ENCODE measurements at regions not wholly inside any gene's neighbourhood (a gene's known extent, or its start where the extent isn't known, plus 50 kb on each side); places are given as distances from the start of the nearest gene placed in this dataset.
"Not testable (repeated sequence)": the region's sequence is repeated elsewhere in the genome, so short reads cannot be mapped to it uniquely, and the experiment has no call there.

- TF ChIP-seq TOX (CRISPR knock-in tag; IDR thresholded peaks at IDR 0.05; ENCODE audit: borderline replicate concordance): no peak
- TF ChIP-seq ZNF8 (CRISPR knock-in tag; IDR thresholded peaks at IDR 0.05): no peak
- TF ChIP-seq PATZ1 (CRISPR knock-in tag; IDR thresholded peaks at IDR 0.05; ENCODE audit: borderline replicate concordance): no peak
- TF ChIP-seq TCF4 (CRISPR knock-in tag; IDR thresholded peaks at IDR 0.05; ENCODE audit: borderline replicate concordance): no peak
- TF ChIP-seq ISL1 (CRISPR knock-in tag; IDR thresholded peaks at IDR 0.05): no peak
- TF ChIP-seq ZNF565 (CRISPR knock-in tag; conservative IDR thresholded peaks at IDR 0.05; ENCODE audit: low read depth): no peak
- no peak for TF ChIP-seq ARNTL (CRISPR knock-in tag; IDR thresholded peaks at IDR 0.05; ENCODE audit: borderline replicate concordance, low read depth)
- no peak for ATAC-seq
These were observed 457.5 kb upstream of the FANCL start for GRCh38 chr2:58698620-58699019.

GRCh38 chr2:58694114-58694513, 453.0 kb upstream of the FANCL start:
- ATAC-seq: not testable (repeated sequence)

- ATAC-seq: not testable (repeated sequence)
These were observed 449.9 kb upstream of the FANCL start for GRCh38 chr2:58691041-58691440.

DNA sequence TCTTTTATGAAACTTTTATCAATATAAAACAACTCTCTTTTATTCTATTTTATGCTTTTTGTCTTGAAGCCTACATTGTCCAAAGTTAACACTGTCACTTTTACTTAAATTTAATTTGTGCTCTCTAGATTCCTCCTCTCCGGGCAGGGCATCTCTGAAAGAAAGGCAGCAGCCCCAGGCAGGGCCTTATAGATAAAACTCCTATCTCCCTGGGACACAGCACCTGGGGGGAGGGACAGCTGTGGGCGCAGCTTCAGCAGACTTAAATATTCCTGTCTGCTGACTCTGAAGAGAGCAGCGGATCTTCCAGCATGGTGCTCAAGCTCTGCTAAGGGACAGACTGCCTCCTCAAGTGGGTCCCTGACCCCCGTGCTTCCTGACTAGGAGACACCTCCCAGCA, 447.7 kb upstream of the FANCL start:
- ATAC-seq: no peak
- TF ChIP-seq, protein P1, sequence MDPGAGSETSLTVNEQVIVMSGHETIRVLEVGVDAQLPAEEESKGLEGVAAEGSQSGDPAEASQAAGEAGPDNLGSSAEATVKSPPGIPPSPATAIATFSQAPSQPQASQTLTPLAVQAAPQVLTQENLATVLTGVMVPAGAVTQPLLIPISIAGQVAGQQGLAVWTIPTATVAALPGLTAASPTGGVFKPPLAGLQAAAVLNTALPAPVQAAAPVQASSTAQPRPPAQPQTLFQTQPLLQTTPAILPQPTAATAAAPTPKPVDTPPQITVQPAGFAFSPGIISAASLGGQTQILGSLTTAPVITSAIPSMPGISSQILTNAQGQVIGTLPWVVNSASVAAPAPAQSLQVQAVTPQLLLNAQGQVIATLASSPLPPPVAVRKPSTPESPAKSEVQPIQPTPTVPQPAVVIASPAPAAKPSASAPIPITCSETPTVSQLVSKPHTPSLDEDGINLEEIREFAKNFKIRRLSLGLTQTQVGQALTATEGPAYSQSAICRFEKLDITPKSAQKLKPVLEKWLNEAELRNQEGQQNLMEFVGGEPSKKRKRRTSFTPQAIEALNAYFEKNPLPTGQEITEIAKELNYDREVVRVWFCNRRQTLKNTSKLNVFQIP (CRISPR knock-in tag; IDR thresholded peaks at IDR 0.05; ENCODE audit: borderline replicate concordance, low read depth): no peak
- no peak for TF ChIP-seq ARNTL (CRISPR knock-in tag; IDR thresholded peaks at IDR 0.05; ENCODE audit: borderline replicate concordance, low read depth)
- no peak for TF ChIP-seq ZFP30 (CRISPR knock-in tag; IDR thresholded peaks at IDR 0.05)
- TF ChIP-seq ZC3H10 (CRISPR knock-in tag; IDR thresholded peaks at IDR 0.05): no peak
- no peak for TF ChIP-seq PATZ1 (CRISPR knock-in tag; IDR thresholded peaks at IDR 0.05; ENCODE audit: borderline replicate concordance)

DNA sequence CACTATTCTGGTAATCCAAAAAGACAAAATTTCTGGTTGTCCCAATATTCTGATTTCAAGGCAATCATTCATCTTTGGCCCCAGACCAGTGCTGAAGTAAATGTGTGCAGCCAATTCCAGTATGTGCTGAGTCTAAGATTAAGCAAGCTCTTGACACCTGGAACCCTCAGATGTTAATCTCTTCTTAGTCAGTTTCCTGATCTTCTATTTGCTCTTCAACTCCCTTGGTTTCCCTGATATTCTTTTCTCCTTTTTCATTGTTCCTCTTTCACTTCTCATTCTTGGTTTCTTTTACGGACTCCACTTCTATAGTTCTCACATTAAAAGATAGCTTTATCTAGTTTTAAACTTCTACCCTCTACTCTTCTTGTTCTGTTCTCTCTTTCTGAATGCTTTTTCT, 445.7 kb upstream of the FANCL start:
- no peak for TF ChIP-seq ZNF565 (CRISPR knock-in tag; conservative IDR thresholded peaks at IDR 0.05; ENCODE audit: low read depth)
- TF ChIP-seq TSHZ2 (CRISPR knock-in tag; IDR thresholded peaks at IDR 0.05): no peak
- no peak for TF ChIP-seq ESRRG (CRISPR knock-in tag; IDR thresholded peaks at IDR 0.05)
- TF ChIP-seq CSRNP3 (CRISPR knock-in tag; IDR thresholded peaks at IDR 0.05): no peak
- no peak for TF ChIP-seq TCF4 (CRISPR knock-in tag; IDR thresholded peaks at IDR 0.05; ENCODE audit: borderline replicate concordance)
- TF ChIP-seq, protein P2, sequence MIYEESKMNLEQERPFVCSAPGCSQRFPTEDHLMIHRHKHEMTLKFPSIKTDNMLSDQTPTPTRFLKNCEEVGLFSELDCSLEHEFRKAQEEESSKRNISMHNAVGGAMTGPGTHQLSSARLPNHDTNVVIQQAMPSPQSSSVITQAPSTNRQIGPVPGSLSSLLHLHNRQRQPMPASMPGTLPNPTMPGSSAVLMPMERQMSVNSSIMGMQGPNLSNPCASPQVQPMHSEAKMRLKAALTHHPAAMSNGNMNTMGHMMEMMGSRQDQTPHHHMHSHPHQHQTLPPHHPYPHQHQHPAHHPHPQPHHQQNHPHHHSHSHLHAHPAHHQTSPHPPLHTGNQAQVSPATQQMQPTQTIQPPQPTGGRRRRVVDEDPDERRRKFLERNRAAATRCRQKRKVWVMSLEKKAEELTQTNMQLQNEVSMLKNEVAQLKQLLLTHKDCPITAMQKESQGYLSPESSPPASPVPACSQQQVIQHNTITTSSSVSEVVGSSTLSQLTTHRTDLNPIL (CRISPR knock-in tag; IDR thresholded peaks at IDR 0.05; ENCODE audit: low read depth): no peak
- no peak for TF ChIP-seq ZNF70 (CRISPR knock-in tag; IDR thresholded peaks at IDR 0.05)
- TF ChIP-seq ZFP30 (CRISPR knock-in tag; IDR thresholded peaks at IDR 0.05): no peak
- TF ChIP-seq, protein P1 (CRISPR knock-in tag; IDR thresholded peaks at IDR 0.05; ENCODE audit: borderline replicate concordance, low read depth): no peak
- no peak for TF ChIP-seq RARB (CRISPR knock-in tag; IDR thresholded peaks at IDR 0.05)
- no peak for TF ChIP-seq ISL1 (CRISPR knock-in tag; IDR thresholded peaks at IDR 0.05)
- no peak for ATAC-seq
